MM.1S (cell line): ENCODE measurements at regions not wholly inside any gene's neighbourhood (a gene's known extent, or its start where the extent isn't known, plus 50 kb on each side); places are given as distances from the start of the nearest gene placed in this dataset.

ENCODE experiments used
- DNase-seq: peaks from one replicate; pipeline ENCODE4 v3.0.0-alpha.2; 2015
- H2AFZ ChIP-seq: fragments of 300-600 bp; sonication (generic); 2 replicates; pipeline ENCODE4 v1.6.0; 2016; ENCODE audit warnings: antibody characterized with exemption, low read length
- H3F3A ChIP-seq: fragments of 300-600 bp; sonication (generic); 2 replicates; pipeline ENCODE4 v1.6.1; 2016; ENCODE audit warnings: mild to moderate bottlenecking, antibody characterized with exemption, low read length, moderate library complexity, mixed read lengths; ENCODE audit not compliant: insufficient read depth
- H3K27ac ChIP-seq: fragments of 300-600 bp; sonication (generic); 2 replicates; pipeline ENCODE4 v1.5.1; 2016; ENCODE audit warnings: mild to moderate bottlenecking, low read length
- H3K27me3 ChIP-seq: fragments of 300-600 bp; sonication (generic); replicated peaks from 2 replicates; pipeline ENCODE4 v1.6.0; 2016; ENCODE audit warnings: low read length; ENCODE audit not compliant: insufficient read depth
- H3K36me3 ChIP-seq: fragments of 300-600 bp; sonication (generic); replicated peaks from 2 replicates; pipeline ENCODE4 v1.6.1; 2016; ENCODE audit warnings: mild to moderate bottlenecking, low read length, mixed read lengths; ENCODE audit not compliant: insufficient read depth
- H3K4me1 ChIP-seq: fragments of 300-600 bp; sonication (generic); 2 replicates; pipeline ENCODE4 v1.6.1; 2016; ENCODE audit warnings: low read length, mixed read lengths
- H3K4me2 ChIP-seq: fragments of 300-600 bp; sonication (generic); 2 replicates; pipeline ENCODE4 v1.6.0; 2016; ENCODE audit warnings: low read depth, low read length
- H3K4me3 ChIP-seq: fragments of 300-600 bp; sonication (generic); 2 replicates; pipeline ENCODE4 v1.5.1; 2016; ENCODE audit warnings: low read length, mixed read lengths
- H3K79me2 ChIP-seq: fragments of 300-600 bp; sonication (generic); 2 replicates; pipeline ENCODE4 v1.6.1; 2016; ENCODE audit warnings: mixed run types, low read length, mixed read lengths
- H3K9ac ChIP-seq: fragments of 300-600 bp; sonication (generic); 2 replicates; pipeline ENCODE4 v1.6.1; 2016; ENCODE audit warnings: low read length, mixed read lengths
- H3K9me2 ChIP-seq: fragments of 300-600 bp; sonication (generic); replicated peaks from 2 replicates; pipeline ENCODE4 v1.6.1; 2016; ENCODE audit warnings: mild to moderate bottlenecking, low read length, mixed read lengths; ENCODE audit not compliant: insufficient read depth
- H3K9me3 ChIP-seq: fragments of 300-600 bp; sonication (generic); replicated peaks from 2 replicates; pipeline ENCODE4 v1.6.1; 2016; ENCODE audit warnings: mild to moderate bottlenecking, low read length, mixed read lengths; ENCODE audit not compliant: insufficient read depth
- H4K20me1 ChIP-seq: fragments of 300-600 bp; sonication (generic); 2 replicates; pipeline ENCODE4 v1.6.1; 2016; ENCODE audit warnings: mild to moderate bottlenecking, low read length, moderate library complexity, mixed read lengths; ENCODE audit not compliant: insufficient read depth
- CTCF ChIP-seq: fragments of 300-600 bp; sonication (generic); IDR thresholded peaks from 2 replicates; pipeline ENCODE4 v1.5.1; 2016; ENCODE audit warnings: antibody characterized with exemption, low read length, mixed read lengths
- EZH2 ChIP-seq: fragments of 300-600 bp; sonication (generic); optimal IDR thresholded peaks from 2 replicates; pipeline ENCODE3; 2017; ENCODE audit warnings: low read depth, mild to moderate bottlenecking, antibody characterized with exemption, low read length, mixed read lengths
- EZH2phosphoT487 ChIP-seq: fragments of 300-600 bp; sonication (generic); IDR thresholded peaks from 2 replicates; pipeline ENCODE4 v1.6.1; 2018; ENCODE audit warnings: antibody characterized with exemption, low read length

- Histone ChIP-seq H3K4me2 (no peak overlapping the region), H3K27ac (no peak overlapping the region), H3F3A (no peaks in the 10 kb centered on the region), H2AFZ (no peak overlapping the region), H3K36me3 (no peaks in the 10 kb centered on the region), H4K20me1 (no peaks in the 10 kb centered on the region), H3K9me2 (no peaks in the 10 kb centered on the region), H3K9ac (no peak overlapping the region), H3K4me3 (no peak overlapping the region), H3K79me2 (no peaks in the 10 kb centered on the region), H3K27me3 (no peaks in the 10 kb centered on the region), H3K9me3 (no peaks in the 10 kb centered on the region), H3K4me1 (no peaks in the 10 kb centered on the region)
- DNase-seq = no peak
- TF ChIP-seq CTCF = no peak
- TF ChIP-seq EZH2 = no peak
- TF ChIP-seq EZH2phosphoT487 = no peak
These were observed 224.3 kb upstream of the CTSO start for GRCh38 chr4:156177941-156178340.

GRCh38 chr4:156176896-156177295, 223.2 kb upstream of the CTSO start:
- H3K79me2 ChIP-seq = no peaks in the 10 kb centered on the region
- no peaks in the 10 kb centered on the region for H3F3A ChIP-seq
- DNase-seq = no peak

GRCh38 chr4:156173937-156174336, 220.3 kb upstream of the CTSO start:
- no peak overlapping the region for H3K4me3 ChIP-seq
- H3K36me3 ChIP-seq = no peaks in the 10 kb centered on the region
- H3K4me1 ChIP-seq = no peaks in the 10 kb centered on the region
- no peak overlapping the region for H3K27ac ChIP-seq
- TF ChIP-seq EZH2 (no peak), CTCF (no peak), EZH2phosphoT487 (no peak)
- H3F3A ChIP-seq = no peaks in the 10 kb centered on the region
- H3K79me2 ChIP-seq = no peaks in the 10 kb centered on the region
- H3K9me3 ChIP-seq = no peaks in the 10 kb centered on the region
- no peaks in the 10 kb centered on the region for H4K20me1 ChIP-seq
- no peaks in the 10 kb centered on the region for H3K27me3 ChIP-seq
- DNase-seq = no peak
- no peaks in the 10 kb centered on the region for H3K9me2 ChIP-seq
- no peak overlapping the region for H3K9ac ChIP-seq
- H2AFZ ChIP-seq = no peak overlapping the region
- H3K4me2 ChIP-seq = no peak overlapping the region

More at GRCh38 chr4:156176896-156177295, 223.2 kb upstream of the CTSO start:
- Histone ChIP-seq H3K9ac (no peak overlapping the region), H3K27ac (no peak overlapping the region), H4K20me1 (no peaks in the 10 kb centered on the region), H3K4me2 (no peak overlapping the region), H2AFZ (no peak overlapping the region), H3K4me1 (no peaks in the 10 kb centered on the region), H3K9me3 (no peaks in the 10 kb centered on the region), H3K9me2 (no peaks in the 10 kb centered on the region), H3K27me3 (no peaks in the 10 kb centered on the region), H3K36me3 (no peaks in the 10 kb centered on the region), H3K4me3 (no peak overlapping the region)
- TF ChIP-seq EZH2 (no peak), EZH2phosphoT487 (no peak), CTCF (no peak)
